H9 (cell line): ENCODE measurements at regions not wholly inside any gene's neighbourhood (a gene's known extent, or its start where the extent isn't known, plus 50 kb on each side); places are given as distances from the start of the nearest gene placed in this dataset.

Source experiments
- DNase-seq: peaks from one replicate; pipeline ENCODE4 v3.0.0-alpha.2; 2017
- H2AFZ ChIP-seq: one replicate; pipeline ENCODE4 v1.6.1; 2013; ENCODE audit warnings: mild to moderate bottlenecking, low read length, control low read depth, moderate library complexity
- H2AK5ac ChIP-seq: 2 replicates; pipeline ENCODE4 v1.6.1; 2013; ENCODE audit warnings: low read length, control low read depth, mixed read lengths; ENCODE audit not compliant: insufficient read length
- H2BK120ac ChIP-seq: one replicate; pipeline ENCODE4 v1.6.1; 2013; ENCODE audit warnings: low read depth, mild to moderate bottlenecking, low read length, control low read depth, inconsistent platforms; ENCODE audit not compliant: poor library complexity, severe bottlenecking
- H2BK12ac ChIP-seq: 2 replicates; pipeline ENCODE4 v1.6.1; 2013; ENCODE audit warnings: low read length, control low read depth, mixed read lengths, low read depth; ENCODE audit not compliant: insufficient read length
- H2BK15ac ChIP-seq: 2 replicates; pipeline ENCODE4 v1.6.1; 2013; ENCODE audit warnings: low read depth, low read length, control low read depth
- H2BK20ac ChIP-seq: one replicate; pipeline ENCODE4 v1.6.1; 2013; ENCODE audit warnings: low read depth, mild to moderate bottlenecking, low read length, control low read depth, inconsistent platforms; ENCODE audit not compliant: poor library complexity, severe bottlenecking
- H2BK5ac ChIP-seq: 2 replicates; pipeline ENCODE4 v1.6.1; 2013; ENCODE audit warnings: low read length, control low read depth, mixed read lengths; ENCODE audit not compliant: insufficient read length
- H3K14ac ChIP-seq: 2 replicates; pipeline ENCODE4 v1.6.1; 2013; ENCODE audit warnings: low read length, control low read depth; ENCODE audit not compliant: insufficient read depth
- H3K18ac ChIP-seq: 2 replicates; pipeline ENCODE4 v1.6.1; 2013; ENCODE audit warnings: low read depth, mild to moderate bottlenecking, mixed read lengths, low read length, control low read depth; ENCODE audit not compliant: insufficient read length
- H3K23ac ChIP-seq: 2 replicates; pipeline ENCODE4 v1.6.1; 2013; ENCODE audit warnings: low read length, control low read depth, mixed read lengths, low read depth; ENCODE audit not compliant: insufficient read length
- H3K23me2 ChIP-seq: 2 replicates; pipeline ENCODE4 v1.6.1; 2013; ENCODE audit warnings: low read depth, mild to moderate bottlenecking, mixed read lengths, low read length, control low read depth; ENCODE audit not compliant: insufficient read length, poor library complexity, severe bottlenecking
- H3K27ac ChIP-seq: 2 replicates; pipeline ENCODE4 v1.5.1; 2013; ENCODE audit warnings: low read length, control low read depth, mixed read lengths, low read depth; ENCODE audit not compliant: insufficient read length
- H3K27me3 ChIP-seq: 2 replicates; pipeline ENCODE4 v1.6.1; 2013; ENCODE audit warnings: low read length, control low read depth, inconsistent platforms; ENCODE audit not compliant: insufficient read depth
- H3K4ac ChIP-seq: 2 replicates; pipeline ENCODE4 v1.6.1; 2013; ENCODE audit warnings: low read depth, mild to moderate bottlenecking, control low read depth, inconsistent platforms, low read length, moderate library complexity
- H3K4me1 ChIP-seq: 2 replicates; pipeline ENCODE4 v1.6.1; 2013; ENCODE audit warnings: low read length, control low read depth, inconsistent platforms; ENCODE audit not compliant: insufficient read depth
- H3K4me2 ChIP-seq: 2 replicates; pipeline ENCODE4 v1.6.1; 2013; ENCODE audit warnings: low read length, control low read depth, mixed read lengths; ENCODE audit not compliant: insufficient read length, insufficient read depth
- H3K56ac ChIP-seq: 2 replicates; pipeline ENCODE4 v1.6.1; 2013; ENCODE audit warnings: low read depth, mild to moderate bottlenecking, mixed read lengths, low read length, control low read depth; ENCODE audit not compliant: insufficient read length
- H3K79me1 ChIP-seq: 2 replicates; pipeline ENCODE4 v1.6.1; 2013; ENCODE audit warnings: low read depth, mild to moderate bottlenecking, moderate library complexity, low read length, control low read depth, inconsistent platforms; ENCODE audit not compliant: insufficient read depth, poor library complexity, severe bottlenecking
- H3K79me2 ChIP-seq: 2 replicates; pipeline ENCODE4 v1.6.1; 2013; ENCODE audit warnings: low read length, control low read depth, inconsistent platforms; ENCODE audit not compliant: insufficient read depth
- H3K9ac ChIP-seq: 2 replicates; pipeline ENCODE4 v1.6.1; 2013; ENCODE audit warnings: low read length, control low read depth, mixed read lengths; ENCODE audit not compliant: insufficient read length; ENCODE audit errors: extremely low read depth
- H3K9me3 ChIP-seq: one replicate; pipeline ENCODE4 v1.6.1; 2013; ENCODE audit warnings: low read depth, low read length, inconsistent platforms; ENCODE audit not compliant: control insufficient read depth
- H3T11ph ChIP-seq: one replicate; pipeline ENCODE4 v1.6.1; 2013; ENCODE audit warnings: mild to moderate bottlenecking, low read length, control low read depth, inconsistent platforms
- H4K20me1 ChIP-seq: one replicate; pipeline ENCODE4 v1.6.1; 2013; ENCODE audit not compliant: control insufficient read depth, insufficient read length, insufficient read depth
- H4K5ac ChIP-seq: 2 replicates; pipeline ENCODE4 v1.6.1; 2013; ENCODE audit warnings: low read depth, mild to moderate bottlenecking, mixed read lengths, low read length, control low read depth; ENCODE audit not compliant: insufficient read length
- H4K8ac ChIP-seq: replicated peaks from 2 replicates; pipeline ENCODE4 v1.6.1; 2013; ENCODE audit warnings: low read length, control low read depth, mixed read lengths, low read depth; ENCODE audit not compliant: insufficient read length
- H4K91ac ChIP-seq: 2 replicates; pipeline ENCODE4 v1.6.1; 2013; ENCODE audit warnings: low read depth, mild to moderate bottlenecking, moderate library complexity, mixed read lengths, low read length, control low read depth; ENCODE audit not compliant: insufficient read length
- H3K27ac Mint-ChIP-seq, 3 experiments: 2 replicates in 2 of 3; 3 replicates in 1 of 3; pipeline ENCODE4 v1.8.0; 2020 to 2021; ENCODE audit warnings: mixed read lengths in 3 of 3, mild to moderate bottlenecking in 1 of 3, moderate library complexity in 1 of 3
- H3K27me3 Mint-ChIP-seq: 2 replicates; pipeline ENCODE4 v1.8.0; 2021; ENCODE audit warnings: low read depth, mild to moderate bottlenecking, moderate library complexity, mixed read lengths
- H3K36me3 Mint-ChIP-seq, 3 experiments: 2 replicates in 2 of 3; 3 replicates in 1 of 3; pipeline ENCODE4 v1.8.0; 2020 to 2021; ENCODE audit warnings: low read depth in 3 of 3, mixed read lengths in 3 of 3; ENCODE audit not compliant: insufficient read depth in 1 of 3
- H3K4me1 Mint-ChIP-seq, 2 experiments: 2 replicates each; pipeline ENCODE4 v1.8.0; 2020; ENCODE audit warnings: mixed read lengths in 2 of 2
- H3K4me3 Mint-ChIP-seq, 2 experiments: 2 replicates in 1 of 2; 3 replicates in 1 of 2; pipeline ENCODE4 v1.8.0; 2020 to 2021; ENCODE audit warnings: mild to moderate bottlenecking in 2 of 2, mixed read lengths in 2 of 2, moderate library complexity in 1 of 2
- H3K9me3 Mint-ChIP-seq, 2 experiments: 2 replicates in 1 of 2; 3 replicates in 1 of 2; pipeline ENCODE4 v1.8.0; 2020; ENCODE audit warnings: mild to moderate bottlenecking in 2 of 2, mixed read lengths in 2 of 2, moderate library complexity in 1 of 2
- WGBS: extraction: QIAGEN DNeasy Blood & Tissue Kit; methylation state at CpG from one replicate; pipeline ENCODE4 v1.1.7; 2013; ENCODE audit warnings: missing lambda C conversion rate, low lambda C conversion rate, mixed read lengths; ENCODE audit not compliant: insufficient read length; ENCODE audit errors: extremely low coverage; 5-methylcytosine and 5-hydroxymethylcytosine counted together
- TF ChIP-seq, protein P1 (sequence below): fragments of 200-600 bp; sonication (generic); conservative IDR thresholded peaks from 3 replicates; pipeline ENCODE4 v1.8.0; 2021; ENCODE audit warnings: antibody characterized with exemption, mild to moderate bottlenecking

DNA sequence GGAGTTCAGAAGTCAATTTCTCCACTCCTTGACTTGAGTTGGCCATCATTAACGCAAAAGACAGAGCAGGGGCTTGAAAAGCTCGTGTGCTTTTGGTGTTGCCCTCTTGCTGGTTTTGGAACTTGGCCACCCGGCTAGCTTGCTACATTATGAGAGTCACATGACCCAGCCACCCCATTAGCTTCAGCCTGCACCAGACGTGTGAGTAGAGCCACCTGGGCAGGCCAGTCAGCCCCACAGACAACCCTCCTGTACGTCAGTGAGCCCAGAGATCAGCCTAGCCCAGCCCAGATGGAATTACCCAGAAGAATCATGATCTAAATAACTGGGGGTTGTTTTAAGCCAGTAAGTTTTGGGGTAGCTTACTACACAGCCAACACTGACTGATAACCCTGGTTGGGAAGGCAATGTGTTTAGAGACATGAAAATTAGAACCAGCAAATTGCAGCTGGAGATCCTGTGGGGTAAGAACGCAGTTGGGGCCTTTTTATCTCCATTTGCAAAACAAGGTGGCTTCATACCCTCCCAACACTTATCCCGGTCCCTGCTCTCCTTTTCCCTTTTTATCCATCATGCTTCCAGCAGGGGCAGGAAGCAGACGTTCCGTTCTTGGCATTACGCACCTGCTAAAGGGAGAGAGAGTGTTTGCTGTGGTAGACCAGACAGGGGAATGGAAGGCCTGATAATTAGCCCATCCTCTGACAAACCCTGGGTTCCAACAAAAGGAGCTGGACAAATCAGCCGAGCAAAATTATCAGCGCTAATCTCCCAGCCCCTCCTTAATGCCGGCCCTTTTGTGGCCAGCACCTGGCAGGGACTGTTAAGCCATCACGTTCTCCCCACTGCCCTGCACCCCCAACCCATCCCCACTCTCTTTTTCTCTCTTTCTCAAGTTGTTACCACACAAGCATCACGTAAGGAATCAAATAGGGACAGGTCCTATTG, 548.7 kb upstream of the CADM1 start:
- no peaks in the 10 kb centered on the region for H3K79me1 ChIP-seq
- H3K27me3 Mint-ChIP-seq: peaks cover 75% of the 10 kb centered on the region

More for the DNA sequence above, 548.7 kb upstream of the CADM1 start:
- no peak overlapping the region for H2BK12ac ChIP-seq
- H3K56ac ChIP-seq: no peak overlapping the region
- no peak overlapping the region for H3K4ac ChIP-seq
- peaks cover 13% of the 10 kb centered on the region for H3K4me1 ChIP-seq
- Mint-ChIP-seq H3K27ac (peak overlapping the region in 1 of 3 experiments; percentile 62; a peak in 2 of 7 replicates), H3K36me3 (no peaks in the 10 kb centered on the region), H3K9me3 (no peaks in the 10 kb centered on the region; a peak in 2 of 5 replicates), H3K4me3 (peak overlapping the region in 1 of 2 experiments; percentile 33; a peak in 1 of 5 replicates), H3K4me1 (peaks cover 26 to 29% of the 10 kb centered on the region in 2 experiments)
- no peaks in the 10 kb centered on the region for H3K27me3 ChIP-seq
- no peak overlapping the region for H2BK20ac ChIP-seq
- no peaks in the 10 kb centered on the region for H3K23me2 ChIP-seq
- H4K91ac ChIP-seq: no peak overlapping the region
- no peak overlapping the region for H3T11ph ChIP-seq
- DNase-seq: peak; percentile 27
- no peak overlapping the region for H2AFZ ChIP-seq
- H3K9ac ChIP-seq: no peak overlapping the region
- no peak overlapping the region for H2AK5ac ChIP-seq
- no peak overlapping the region for H3K27ac ChIP-seq
- no peak overlapping the region for H4K8ac ChIP-seq
- H4K20me1 ChIP-seq: no peaks in the 10 kb centered on the region
- H3K79me2 ChIP-seq: no peaks in the 10 kb centered on the region
- H3K14ac ChIP-seq: no peak overlapping the region
- TF ChIP-seq, protein P1, sequence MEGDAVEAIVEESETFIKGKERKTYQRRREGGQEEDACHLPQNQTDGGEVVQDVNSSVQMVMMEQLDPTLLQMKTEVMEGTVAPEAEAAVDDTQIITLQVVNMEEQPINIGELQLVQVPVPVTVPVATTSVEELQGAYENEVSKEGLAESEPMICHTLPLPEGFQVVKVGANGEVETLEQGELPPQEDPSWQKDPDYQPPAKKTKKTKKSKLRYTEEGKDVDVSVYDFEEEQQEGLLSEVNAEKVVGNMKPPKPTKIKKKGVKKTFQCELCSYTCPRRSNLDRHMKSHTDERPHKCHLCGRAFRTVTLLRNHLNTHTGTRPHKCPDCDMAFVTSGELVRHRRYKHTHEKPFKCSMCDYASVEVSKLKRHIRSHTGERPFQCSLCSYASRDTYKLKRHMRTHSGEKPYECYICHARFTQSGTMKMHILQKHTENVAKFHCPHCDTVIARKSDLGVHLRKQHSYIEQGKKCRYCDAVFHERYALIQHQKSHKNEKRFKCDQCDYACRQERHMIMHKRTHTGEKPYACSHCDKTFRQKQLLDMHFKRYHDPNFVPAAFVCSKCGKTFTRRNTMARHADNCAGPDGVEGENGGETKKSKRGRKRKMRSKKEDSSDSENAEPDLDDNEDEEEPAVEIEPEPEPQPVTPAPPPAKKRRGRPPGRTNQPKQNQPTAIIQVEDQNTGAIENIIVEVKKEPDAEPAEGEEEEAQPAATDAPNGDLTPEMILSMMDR: no peak
- peak overlapping the region; percentile 30 for H3K4me2 ChIP-seq
- no peak overlapping the region for H2BK5ac ChIP-seq
- H3K9me3 ChIP-seq: no peaks in the 10 kb centered on the region
- H2BK120ac ChIP-seq: no peak overlapping the region
- no peak overlapping the region for H3K18ac ChIP-seq
- H2BK15ac ChIP-seq: no peak overlapping the region
- H4K5ac ChIP-seq: no peak overlapping the region
- no CpG with 5 or more reads among the region's 15 CpGs for WGBS
- H3K23ac ChIP-seq: no peak overlapping the region
